GM04503 (cell line): ENCODE measurements at regions not wholly inside any gene's neighbourhood (a gene's known extent, or its start where the extent isn't known, plus 50 kb on each side); places are given as distances from the start of the nearest gene placed in this dataset.
A peak's percentile ranks its signal among the peaks of the same experiment; 100 is the strongest.

Source experiments
- DNase-seq: peaks from one replicate; pipeline ENCODE4 v3.0.0-alpha.2; 2012; ENCODE audit warnings: low read depth

GRCh38 chr1:165073185-165074007, 283.1 kb downstream of the LMX1A start:
- no peak for DNase-seq

GRCh38 chr1:165070675-165071074, 285.8 kb downstream of the LMX1A start:
- no peak for DNase-seq

DNA sequence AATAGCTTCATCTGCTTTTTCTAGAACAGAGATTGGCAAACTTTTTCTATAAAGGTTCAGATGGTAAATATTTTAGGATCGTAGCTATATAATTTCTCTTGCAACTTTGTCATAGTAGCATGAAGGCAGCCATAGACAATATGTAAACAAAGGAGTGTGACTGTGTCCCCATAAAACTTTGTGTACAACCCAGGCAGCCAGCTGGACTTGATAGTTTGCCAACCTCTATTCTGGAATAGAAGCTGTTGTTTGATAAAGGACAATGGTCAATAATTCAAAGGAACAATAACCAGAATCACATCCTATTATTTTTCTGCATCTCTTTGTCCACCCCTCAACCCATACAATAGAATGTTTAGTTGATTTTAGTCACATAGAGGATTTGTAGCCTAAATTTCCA, 286.7 kb downstream of the LMX1A start:
- no peak for DNase-seq

DNA sequence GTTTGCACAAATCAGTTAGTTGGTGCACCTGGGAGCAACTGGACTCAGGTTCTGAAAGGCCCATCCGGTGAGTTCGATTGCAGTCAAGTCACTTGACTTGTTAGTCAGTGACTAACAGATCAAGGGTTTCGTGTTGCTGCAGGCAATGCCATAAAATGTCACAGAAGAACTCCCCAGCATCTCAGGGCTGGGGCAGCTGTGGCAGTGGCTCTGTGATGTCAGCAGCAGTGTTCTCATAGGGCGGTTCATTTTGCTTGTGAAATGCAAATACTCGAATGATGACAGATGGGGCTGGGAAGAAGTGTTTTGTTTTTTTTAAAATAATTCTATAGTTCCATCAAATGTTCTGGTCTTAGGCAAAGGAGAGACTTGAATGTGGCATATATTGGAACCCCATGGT, 287.8 kb downstream of the LMX1A start:
- no peak for DNase-seq

GRCh38 chr1:165067829-165068228, 288.7 kb downstream of the LMX1A start:
- DNase-seq: no peak

DNA sequence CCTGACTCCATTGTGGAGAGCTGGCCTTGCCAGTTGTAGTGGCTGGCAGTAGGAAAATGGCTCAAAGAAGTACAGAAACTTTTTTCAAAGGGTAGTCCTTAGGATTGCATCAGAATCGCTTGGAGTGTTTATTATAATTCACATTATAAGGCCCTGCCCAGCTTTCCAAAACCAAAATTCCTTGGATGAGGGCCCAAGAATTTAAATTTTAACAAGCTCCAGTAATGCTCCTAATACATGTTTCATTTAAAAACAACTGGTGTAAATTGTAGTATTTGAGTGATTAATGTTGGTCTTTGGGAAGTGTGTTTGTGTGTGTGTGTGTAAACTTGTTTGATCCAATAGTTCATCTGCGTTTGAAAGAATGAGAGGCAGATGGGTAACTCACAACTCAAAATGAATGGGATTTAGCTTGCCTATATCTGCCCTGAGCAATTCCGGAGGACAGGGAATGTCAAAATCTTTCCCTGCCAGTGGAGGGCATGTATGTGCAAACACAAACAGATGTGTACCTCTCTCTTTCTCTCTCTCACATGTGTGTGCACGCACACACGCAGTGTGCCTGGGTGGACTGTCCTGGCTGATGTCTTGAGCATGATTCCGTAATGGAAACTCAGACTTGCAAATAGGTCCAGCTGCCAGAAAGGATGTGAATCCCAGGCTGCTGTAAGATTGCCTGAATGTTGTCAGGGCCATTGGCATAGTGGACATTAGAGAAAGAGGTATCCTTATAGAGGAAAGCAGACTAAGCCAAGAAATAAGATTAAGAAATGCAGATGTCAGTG, 293.1 kb downstream of the LMX1A start:
- DNase-seq: peak; percentile 30

DNA sequence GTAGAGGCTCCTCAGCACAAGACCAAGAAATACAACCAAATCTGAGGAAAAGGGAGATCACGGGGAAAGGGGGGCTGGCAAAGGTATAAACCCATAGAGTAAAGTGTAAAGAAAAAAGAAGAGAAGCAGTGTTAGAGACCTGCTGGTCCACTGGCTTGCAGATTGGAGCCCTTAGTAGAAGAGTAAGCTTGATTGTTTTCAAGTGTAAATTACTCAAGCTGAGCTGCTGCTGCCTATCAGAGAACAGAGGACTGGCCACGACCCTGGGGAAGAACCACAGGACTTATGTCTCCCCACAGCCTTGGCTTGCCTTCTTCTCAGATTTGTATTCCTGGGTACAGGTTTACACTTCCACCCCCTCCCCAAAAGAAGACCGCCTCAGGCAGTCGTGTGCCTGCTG, 294.2 kb downstream of the LMX1A start:
- DNase-seq: no peak

DNA sequence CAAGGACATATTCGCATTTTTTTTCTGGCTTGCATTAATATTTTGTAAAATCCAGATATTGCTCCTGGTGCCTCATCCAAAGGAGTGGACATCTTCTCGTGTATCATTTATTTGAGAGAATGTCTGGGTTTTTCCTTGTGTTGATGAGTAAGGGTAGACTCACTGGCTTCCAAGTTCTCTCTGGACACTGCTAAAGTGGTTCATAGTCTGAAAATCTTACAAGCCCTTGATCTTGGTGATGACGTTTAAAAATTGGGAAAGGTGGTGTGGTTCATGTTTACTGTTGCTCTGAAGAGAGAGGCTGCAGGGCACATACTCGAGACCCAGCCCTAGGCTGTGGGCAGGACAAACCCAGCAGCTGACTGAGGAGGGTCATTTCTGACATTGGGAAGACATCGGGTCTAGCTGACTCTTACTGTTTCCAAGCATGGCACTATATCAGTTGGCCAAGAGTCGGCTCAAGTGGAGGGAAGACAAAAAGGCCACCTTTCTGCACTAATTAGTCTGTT, 296.2 kb downstream of the LMX1A start:
- no peak for DNase-seq

- DNase-seq: no peak
Observed at GRCh38 chr1:165057956-165058355, 298.6 kb downstream of the LMX1A start.

GRCh38 chr1:165056914-165057313, 299.6 kb downstream of the LMX1A start:
- no peak for DNase-seq

DNA sequence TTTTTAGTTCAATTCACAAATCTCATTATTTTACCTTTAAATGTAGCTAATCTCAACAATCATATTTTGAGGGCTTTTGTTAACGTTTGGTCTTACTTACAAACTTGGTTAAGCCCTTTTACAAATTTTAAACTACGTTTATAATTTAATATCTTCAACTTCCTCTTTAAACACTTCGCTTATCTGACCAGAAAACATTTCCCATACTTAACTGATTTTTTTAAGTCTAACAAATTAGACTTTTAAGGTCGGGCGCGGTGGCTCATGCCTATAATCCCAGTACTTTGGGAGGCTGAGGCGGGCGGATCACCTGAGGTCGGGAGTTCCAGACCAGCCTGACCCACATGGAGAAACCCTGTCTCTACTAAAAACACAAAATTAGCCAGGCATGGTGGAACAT, 300.9 kb downstream of the LMX1A start:
- no peak for DNase-seq

DNA sequence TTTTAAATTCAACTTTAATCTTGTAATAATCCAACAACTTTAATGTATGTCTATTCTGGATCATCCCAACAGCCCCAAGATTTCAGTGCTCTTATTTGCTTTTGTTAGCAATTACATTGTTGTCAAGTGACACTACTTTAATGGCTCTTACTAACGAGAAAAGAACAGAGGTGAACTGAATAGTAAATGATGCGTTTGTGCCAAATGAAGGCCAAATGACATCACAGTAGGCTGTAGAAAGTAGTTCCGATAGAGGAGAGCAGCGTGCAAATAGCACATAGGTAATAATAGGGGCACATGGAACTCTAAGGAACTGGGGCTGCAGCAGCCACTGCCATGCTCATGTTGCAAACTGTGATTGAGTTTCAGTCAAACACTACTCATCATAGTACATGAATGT, 301.9 kb downstream of the LMX1A start:
- no peak for DNase-seq

GRCh38 chr1:165053351-165053750, 303.2 kb downstream of the LMX1A start:
- DNase-seq: no peak

DNA sequence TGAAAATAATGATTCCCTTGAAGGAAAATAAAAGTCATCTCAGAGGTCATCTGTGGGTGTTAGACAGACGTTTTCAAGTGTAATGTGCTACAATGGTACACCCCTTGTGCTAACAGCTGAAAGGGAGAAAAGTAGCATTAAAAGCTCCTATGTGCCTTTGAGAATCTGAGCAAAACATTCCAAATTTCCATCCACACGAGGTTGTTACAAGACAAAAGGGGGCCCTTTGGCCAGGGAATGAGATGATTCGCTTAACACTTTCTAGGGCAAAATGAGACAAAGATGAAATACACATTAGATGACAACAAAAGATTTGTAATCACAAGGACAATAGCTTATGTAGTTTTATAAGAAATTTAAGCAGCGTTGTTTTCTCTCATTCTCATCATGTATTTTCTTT, 303.6 kb downstream of the LMX1A start:
- no peak for DNase-seq

DNA sequence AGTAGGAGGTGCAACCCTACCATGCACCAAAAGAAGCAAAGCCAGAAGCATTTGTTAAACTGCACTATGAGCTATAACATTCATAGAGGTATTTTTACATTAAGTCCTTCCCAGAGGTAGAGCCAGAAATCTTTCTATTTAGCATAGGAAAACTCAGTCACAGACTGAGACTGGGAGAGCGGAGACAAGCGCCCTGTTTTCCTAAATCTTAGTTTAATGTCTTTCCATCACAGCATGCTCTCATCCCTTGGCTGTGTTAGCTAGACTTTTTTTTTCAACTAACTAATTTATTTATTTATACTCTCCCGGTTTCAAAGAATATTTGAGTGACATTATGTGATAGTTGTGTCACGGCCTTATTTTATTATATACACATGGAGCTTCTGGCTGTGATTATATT, 304.1 kb downstream of the LMX1A start:
- no peak for DNase-seq

DNA sequence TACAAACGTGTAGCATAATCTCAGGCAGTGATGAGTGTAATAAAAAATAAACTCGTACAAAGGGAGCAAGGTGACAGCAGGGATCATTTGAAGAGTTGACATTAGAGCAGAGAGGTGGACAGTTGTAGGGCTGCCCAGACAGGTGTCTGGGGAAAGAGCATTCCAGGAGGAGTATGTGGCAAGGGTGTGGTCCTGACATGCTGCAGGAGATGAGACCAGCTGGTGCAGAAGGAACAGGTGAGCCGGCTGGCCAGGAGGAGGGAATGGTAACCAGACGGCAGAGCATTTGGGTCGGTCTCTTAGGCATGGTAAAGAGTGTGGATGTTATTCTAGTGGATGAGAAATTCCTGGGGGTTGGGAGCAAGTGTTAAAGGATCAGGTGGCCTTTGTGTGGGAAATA, 306.3 kb downstream of the LMX1A start:
- DNase-seq: no peak

- DNase-seq: no peak
Observed at GRCh38 chr1:165047994-165048393, 308.5 kb downstream of the LMX1A start.

GRCh38 chr1:165045902-165046301, 310.6 kb downstream of the LMX1A start:
- DNase-seq: no peak

DNA sequence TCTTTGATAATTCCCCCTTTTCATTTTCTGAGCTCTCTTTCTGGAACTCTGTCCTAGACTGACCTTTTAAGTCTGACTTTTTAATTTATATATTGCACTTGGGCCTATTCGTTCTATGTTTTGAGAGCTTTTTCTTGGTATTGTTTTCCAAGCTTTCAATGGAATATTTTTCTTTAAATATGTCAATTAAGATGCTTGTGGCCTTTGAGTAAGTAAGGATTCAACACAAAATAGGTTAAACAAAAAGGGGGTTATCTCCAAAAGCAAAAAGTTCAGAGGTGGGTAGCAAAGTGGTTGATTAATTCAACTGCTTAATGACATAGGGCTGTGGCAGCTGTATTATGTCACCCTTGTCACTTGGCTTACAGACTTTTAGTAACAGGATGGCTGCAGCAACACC, 315.9 kb downstream of the LMX1A start:
- no peak for DNase-seq

- DNase-seq: no peak
Observed at GRCh38 chr1:165039996-165040395, 316.5 kb downstream of the LMX1A start.

DNA sequence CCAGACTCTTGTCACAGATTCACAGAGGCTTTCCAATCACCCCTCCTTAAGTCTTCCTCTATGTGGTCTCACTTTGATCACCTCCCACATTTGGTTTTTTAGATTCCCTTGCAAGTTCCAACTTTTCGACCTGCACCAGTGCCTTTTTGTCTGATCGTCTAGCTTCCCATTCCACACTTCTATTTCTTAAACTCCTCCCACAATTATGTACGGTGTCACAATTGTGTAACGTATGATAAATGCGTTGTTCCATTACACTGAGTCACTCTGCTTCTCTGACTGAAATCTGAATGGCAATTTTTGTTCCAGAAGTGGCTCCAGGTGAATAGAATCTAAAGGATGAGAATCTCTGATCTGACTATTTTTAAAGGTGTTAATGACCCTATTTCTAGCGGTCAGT, 320.1 kb downstream of the LMX1A start:
- DNase-seq: no peak

DNA sequence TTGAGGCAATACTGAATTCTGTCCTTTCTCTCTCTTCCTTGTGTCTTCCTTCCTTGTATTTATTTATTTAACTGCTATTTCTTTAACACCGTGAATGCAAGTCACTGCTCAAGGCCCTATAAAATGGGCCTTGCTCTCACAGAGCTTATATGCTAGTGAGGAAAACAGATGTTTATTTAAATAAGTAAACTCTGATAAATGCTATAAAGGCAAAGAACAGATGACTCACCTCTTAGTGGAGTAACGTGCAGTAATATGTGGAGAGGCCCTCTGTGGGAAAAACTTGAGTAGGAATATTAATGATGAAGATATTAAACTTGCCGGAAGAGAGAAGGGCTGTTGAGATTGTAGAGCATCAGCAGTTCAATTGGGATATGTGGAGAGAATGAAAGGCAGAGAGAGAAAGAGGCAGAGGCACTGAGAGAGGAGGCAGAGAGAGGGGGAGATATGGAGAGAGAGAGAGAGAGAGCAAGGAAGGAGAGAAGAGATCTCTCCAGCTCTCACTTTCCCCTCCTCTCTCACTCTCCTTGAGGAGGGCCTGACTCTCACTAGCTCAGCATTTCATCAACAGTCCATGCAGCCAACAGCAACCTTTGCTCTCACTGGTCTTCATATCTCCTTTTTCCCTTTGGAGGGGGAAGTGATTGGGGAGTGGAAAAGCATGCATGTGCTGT, 322.2 kb downstream of the LMX1A start:
- no peak for DNase-seq

- no peak for DNase-seq
Observed at GRCh38 chr1:165031001-165031400, 325.5 kb downstream of the LMX1A start.
